Smooth muscle cell (in vitro differentiated cells): ENCODE measurements at regions not wholly inside any gene's neighbourhood (a gene's known extent, or its start where the extent isn't known, plus 50 kb on each side); places are given as distances from the start of the nearest gene placed in this dataset.

ENCODE experiments used
- DNase-seq: peaks from one replicate; lab custom pipeline; 2025; ENCODE audit not compliant: unreplicated experiment; lab: John Stamatoyannopoulos, UW
- H2AFZ ChIP-seq: fragments of 200-600 bp; sonication (generic); 2 replicates; pipeline ENCODE4 v1.6.0; 2016; ENCODE audit warnings: antibody characterized with exemption, low read depth, mild to moderate bottlenecking
- H3F3A ChIP-seq: fragments of 200-600 bp; sonication (generic); 2 replicates; pipeline ENCODE4 v1.6.0; 2017; ENCODE audit warnings: antibody characterized with exemption, low read depth
- H3K27ac ChIP-seq: fragments of 200-600 bp; sonication (generic); 2 replicates; pipeline ENCODE4 v1.5.1; 2016; ENCODE audit warnings: low read depth, mild to moderate bottlenecking
- H3K27me3 ChIP-seq: fragments of 200-600 bp; sonication (generic); 2 replicates; pipeline ENCODE4 v1.6.1; 2016; ENCODE audit warnings: low read depth, mild to moderate bottlenecking
- H3K36me3 ChIP-seq: fragments of 200-600 bp; sonication (generic); 2 replicates; pipeline ENCODE4 v1.5.1; 2016; ENCODE audit warnings: low read depth
- H3K4me1 ChIP-seq: fragments of 200-600 bp; sonication (generic); 2 replicates; pipeline ENCODE4 v1.5.1; 2016; ENCODE audit warnings: low read depth
- H3K4me2 ChIP-seq: fragments of 200-600 bp; sonication (generic); 2 replicates; pipeline ENCODE4 v1.6.0; 2016; ENCODE audit warnings: mild to moderate bottlenecking
- H3K4me3 ChIP-seq: fragments of 200-600 bp; sonication (generic); 2 replicates; pipeline ENCODE4 v1.5.1; 2016; ENCODE audit warnings: mild to moderate bottlenecking
- H3K79me2 ChIP-seq: fragments of 200-600 bp; sonication (generic); 2 replicates; pipeline ENCODE4 v1.6.0; 2016; ENCODE audit warnings: low read depth, mild to moderate bottlenecking
- H3K9ac ChIP-seq: fragments of 200-600 bp; sonication (generic); 2 replicates; pipeline ENCODE4 v1.6.0; 2016; ENCODE audit warnings: low read depth
- H3K9me3 ChIP-seq: fragments of 200-600 bp; sonication (generic); replicated peaks from 2 replicates; pipeline ENCODE4 v1.5.1; 2016; ENCODE audit warnings: low read depth
- H4K20me1 ChIP-seq: fragments of 200-600 bp; sonication (generic); 2 replicates; pipeline ENCODE4 v1.6.0; 2016; ENCODE audit warnings: low read depth
- CTCF ChIP-seq: fragments of 200-600 bp; sonication (generic); IDR thresholded peaks from 2 replicates; pipeline ENCODE4 v1.5.1; 2017; ENCODE audit warnings: borderline replicate concordance, mild to moderate bottlenecking, antibody characterized with exemption; ENCODE audit not compliant: insufficient read depth, poor library complexity, severe bottlenecking
- WGBS: methylation state at CpG from one replicate; pipeline ENCODE4 v1.1.7; 2016; ENCODE audit warnings: low lambda C conversion rate; 5-methylcytosine and 5-hydroxymethylcytosine counted together

- Histone ChIP-seq H3K4me1 (no peaks in the 10 kb centered on the region), H3K4me2 (no peak overlapping the region), H4K20me1 (no peaks in the 10 kb centered on the region), H3K9me3 (no peaks in the 10 kb centered on the region), H3K36me3 (no peaks in the 10 kb centered on the region), H3K4me3 (no peak overlapping the region), H3K27me3 (no peaks in the 10 kb centered on the region), H3K9ac (no peak overlapping the region), H3K79me2 (no peaks in the 10 kb centered on the region), H2AFZ (no peak overlapping the region), H3F3A (no peaks in the 10 kb centered on the region), H3K27ac (no peak overlapping the region)
- 81% methylated on average over 7 of the region's 8 CpGs for WGBS
- DNase-seq: no peak
- no peak for TF ChIP-seq CTCF
Measured at GRCh38 chr2:239526038-239526437, 125.2 kb upstream of the HDAC4 start.

- no peak overlapping the region for H3K4me3 ChIP-seq
- WGBS: 12% methylated on average over 2 of the region's 2 CpGs
- no peaks in the 10 kb centered on the region for H4K20me1 ChIP-seq
- H3F3A ChIP-seq: no peaks in the 10 kb centered on the region
- no peaks in the 10 kb centered on the region for H3K27me3 ChIP-seq
- H3K4me2 ChIP-seq: peak overlapping the region; percentile 43
- H3K9ac ChIP-seq: no peak overlapping the region
- no peak for TF ChIP-seq CTCF
- no peaks in the 10 kb centered on the region for H3K9me3 ChIP-seq
- H3K27ac ChIP-seq: no peak overlapping the region
- H3K36me3 ChIP-seq: no peaks in the 10 kb centered on the region
- no peaks in the 10 kb centered on the region for H3K79me2 ChIP-seq
- no peaks in the 10 kb centered on the region for H3K4me1 ChIP-seq
- H2AFZ ChIP-seq: no peak overlapping the region
- DNase-seq: peak; percentile 9
Measured at GRCh38 chr2:239523954-239524330, 123.1 kb upstream of the HDAC4 start.

GRCh38 chr2:239523147-239523953 lies 122.5 kb upstream of the HDAC4 start:
- no peaks in the 10 kb centered on the region for H3F3A ChIP-seq
- H3K36me3 ChIP-seq: no peaks in the 10 kb centered on the region
- WGBS: 90% methylated on average over 15 of the region's 15 CpGs
- H3K27me3 ChIP-seq: no peaks in the 10 kb centered on the region
- H4K20me1 ChIP-seq: no peaks in the 10 kb centered on the region
- no peak overlapping the region for H3K9ac ChIP-seq
- no peak overlapping the region for H3K4me3 ChIP-seq
- H3K4me1 ChIP-seq: no peaks in the 10 kb centered on the region
- no peaks in the 10 kb centered on the region for H3K9me3 ChIP-seq
- H3K4me2 ChIP-seq: peak overlapping the region; percentile 43
- no peak overlapping the region for H3K27ac ChIP-seq
- H2AFZ ChIP-seq: no peak overlapping the region
- DNase-seq: no peak
- no peaks in the 10 kb centered on the region for H3K79me2 ChIP-seq
- TF ChIP-seq CTCF: no peak

- Histone ChIP-seq H3F3A (no peaks in the 10 kb centered on the region), H3K9ac (no peak overlapping the region), H3K9me3 (no peaks in the 10 kb centered on the region), H3K79me2 (no peaks in the 10 kb centered on the region), H3K36me3 (no peaks in the 10 kb centered on the region), H2AFZ (no peak overlapping the region), H3K27me3 (no peaks in the 10 kb centered on the region), H4K20me1 (no peaks in the 10 kb centered on the region), H3K4me1 (no peaks in the 10 kb centered on the region), H3K4me2 (no peak overlapping the region), H3K4me3 (no peak overlapping the region), H3K27ac (no peak overlapping the region)
- no peak for DNase-seq
- WGBS: 90% methylated on average over 12 of the region's 12 CpGs
- TF ChIP-seq CTCF: no peak
Measured at GRCh38 chr2:239522740-239523119, 121.9 kb upstream of the HDAC4 start.
